WTC11 (cell line): ENCODE measurements at regions not wholly inside any gene's neighbourhood (a gene's known extent, or its start where the extent isn't known, plus 50 kb on each side); places are given as distances from the start of the nearest gene placed in this dataset.

Experiments used
- CTCF ChIP-seq: fragments of 200-600 bp; IDR thresholded peaks from 2 replicates; pipeline ENCODE4 v1.8.0; 2022; ENCODE audit warnings: antibody characterized with exemption
- E2F1 ChIP-seq: sonication (generic); formaldehyde crosslinking; IDR thresholded peaks from 2 replicates; pipeline ENCODE4 v1.8.0; 2022; ENCODE audit warnings: mild to moderate bottlenecking, missing genetic modification reagents
- E2F4 ChIP-seq: sonication (generic); formaldehyde crosslinking; IDR thresholded peaks from 2 replicates; pipeline ENCODE4 v1.8.1; 2022; ENCODE audit warnings: low read depth, mild to moderate bottlenecking, moderate library complexity, missing genetic modification reagents, borderline replicate concordance
- GABPB1 ChIP-seq: sonication (generic); formaldehyde crosslinking; IDR thresholded peaks from 2 replicates; pipeline ENCODE4 v1.8.1; 2023; ENCODE audit warnings: mild to moderate bottlenecking, missing genetic modification reagents
- NR3C1 ChIP-seq: sonication (generic); formaldehyde crosslinking; conservative IDR thresholded peaks from 2 replicates; pipeline ENCODE4 v1.8.1; 2023; ENCODE audit warnings: low read depth, mild to moderate bottlenecking, missing genetic modification reagents
- RELA ChIP-seq: sonication (generic); formaldehyde crosslinking; IDR thresholded peaks from 2 replicates; pipeline ENCODE4 v1.8.1; 2022; ENCODE audit warnings: missing genetic modification reagents, mild to moderate bottlenecking, borderline replicate concordance
- ZNF121 ChIP-seq: sonication (generic); formaldehyde crosslinking; IDR thresholded peaks from 2 replicates; pipeline ENCODE4 v1.8.0; 2023; ENCODE audit warnings: missing genetic modification reagents
- ZNF281 ChIP-seq: sonication (generic); formaldehyde crosslinking; IDR thresholded peaks from 2 replicates; pipeline ENCODE4 v1.8.0; 2023; ENCODE audit warnings: mild to moderate bottlenecking, missing genetic modification reagents

DNA sequence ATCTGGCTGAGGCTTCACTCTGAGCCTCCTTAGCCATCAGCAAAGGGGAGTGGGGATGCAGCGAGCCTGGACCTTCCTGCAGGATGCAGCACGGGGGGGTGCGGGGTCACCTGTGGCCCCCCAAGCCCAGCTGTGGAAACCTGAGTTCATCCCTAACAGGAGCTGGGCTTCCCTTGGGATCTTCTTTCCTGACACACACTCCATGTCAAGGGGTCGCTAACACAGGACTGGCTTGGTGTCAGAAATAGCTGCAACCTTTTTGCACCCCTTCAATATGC lies 174.7 kb downstream of the RTP5 start:
- TF ChIP-seq E2F1 (CRISPR knock-in tag): no peak
- no peak for TF ChIP-seq CTCF
- no peak for TF ChIP-seq ZNF281
- no peak for TF ChIP-seq RELA (CRISPR knock-in tag)
- TF ChIP-seq NR3C1 (CRISPR knock-in tag): no peak
- no peak for TF ChIP-seq E2F4 (CRISPR knock-in tag)
- TF ChIP-seq GABPB1 (CRISPR knock-in tag): no peak
- no peak for TF ChIP-seq ZNF121 (CRISPR knock-in tag)
